ENCODE measurements at regions not wholly inside any gene's neighbourhood (a gene's known extent, or its start where the extent isn't known, plus 50 kb on each side); places are given as distances from the start of the nearest gene placed in this dataset.

- H3K27me3 ChIP-seq (ENCODE audit: control insufficient read depth, insufficient read depth, low read length), result no peaks in the 10 kb centered on the region
- ChIA-PET POLR2A (no interaction called here), CTCF (no interaction called here)
- no peak overlapping the region for H3K27ac ChIP-seq (ENCODE audit: low read depth, low read length)
- TF ChIP-seq CTCF (IDR thresholded peaks at IDR 0.05; ENCODE audit: low read depth, low read length), result no peak
- peaks cover 37% of the 10 kb centered on the region for H3K9me3 ChIP-seq (ENCODE audit: control insufficient read depth, insufficient read depth, low read length)
- H3K4me3 ChIP-seq (ENCODE audit: low read depth, low read length), result no peak overlapping the region
- no peak for DNase-seq (ENCODE audit: low read depth, low spot score)
Measured at GRCh38 chr12:128007250-128007649, 259.7 kb upstream of the TMEM132C start.

- H3K27me3 ChIP-seq (ENCODE audit: control insufficient read depth, insufficient read depth, low read length), result no peaks in the 10 kb centered on the region
- CTCF ChIA-PET, result no interaction called here
- POLR2A ChIA-PET, result no interaction called here
- no peak for TF ChIP-seq CTCF (IDR thresholded peaks at IDR 0.05; ENCODE audit: low read depth, low read length)
- no peak overlapping the region for H3K27ac ChIP-seq (ENCODE audit: low read depth, low read length)
- no peak for DNase-seq (ENCODE audit: low read depth, low spot score)
- H3K9me3 ChIP-seq (ENCODE audit: control insufficient read depth, insufficient read depth, low read length), result peaks cover 33% of the 10 kb centered on the region
- H3K4me3 ChIP-seq (ENCODE audit: low read depth, low read length), result no peak overlapping the region
Measured at GRCh38 chr12:128008341-128008740, 258.6 kb upstream of the TMEM132C start.

GRCh38 chr12:128009108-128009507 is 257.9 kb upstream of the TMEM132C start:
- DNase-seq (ENCODE audit: low read depth, low spot score), result no peak
- no peak overlapping the region for H3K4me3 ChIP-seq (ENCODE audit: low read depth, low read length)
- H3K9me3 ChIP-seq (ENCODE audit: control insufficient read depth, insufficient read depth, low read length), result peaks cover 37% of the 10 kb centered on the region
- ChIA-PET POLR2A (no interaction called here), CTCF (no interaction called here)
- TF ChIP-seq CTCF (IDR thresholded peaks at IDR 0.05; ENCODE audit: low read depth, low read length), result no peak
- H3K27me3 ChIP-seq (ENCODE audit: control insufficient read depth, insufficient read depth, low read length), result no peaks in the 10 kb centered on the region
- H3K27ac ChIP-seq (ENCODE audit: low read depth, low read length), result no peak overlapping the region

GRCh38 chr12:128012110-128012509 is 254.9 kb upstream of the TMEM132C start:
- no peak for TF ChIP-seq CTCF (IDR thresholded peaks at IDR 0.05; ENCODE audit: low read depth, low read length)
- H3K9me3 ChIP-seq (ENCODE audit: control insufficient read depth, insufficient read depth, low read length), result peaks cover 24% of the 10 kb centered on the region
- ChIA-PET CTCF (no interaction called here), POLR2A (no interaction called here)
- H3K27me3 ChIP-seq (ENCODE audit: control insufficient read depth, insufficient read depth, low read length), result no peaks in the 10 kb centered on the region
- H3K4me3 ChIP-seq (ENCODE audit: low read depth, low read length), result no peak overlapping the region
- no peak overlapping the region for H3K27ac ChIP-seq (ENCODE audit: low read depth, low read length)
- no peak for DNase-seq (ENCODE audit: low read depth, low spot score)

- H3K9me3 ChIP-seq (ENCODE audit: control insufficient read depth, insufficient read depth, low read length), result peaks cover 30% of the 10 kb centered on the region
- CTCF ChIA-PET, result no interaction called here
- POLR2A ChIA-PET, result no interaction called here
- no peaks in the 10 kb centered on the region for H3K27me3 ChIP-seq (ENCODE audit: control insufficient read depth, insufficient read depth, low read length)
- H3K27ac ChIP-seq (ENCODE audit: low read depth, low read length), result no peak overlapping the region
- no peak for TF ChIP-seq CTCF (IDR thresholded peaks at IDR 0.05; ENCODE audit: low read depth, low read length)
- DNase-seq (ENCODE audit: low read depth, low spot score), result no peak
- H3K4me3 ChIP-seq (ENCODE audit: low read depth, low read length), result no peak overlapping the region
Measured at GRCh38 chr12:128015276-128015675, 251.7 kb upstream of the TMEM132C start.
